ENCODE measurements at regions not wholly inside any gene's neighbourhood (a gene's known extent, or its start where the extent isn't known, plus 50 kb on each side); places are given as distances from the start of the nearest gene placed in this dataset.

- TF ChIP-seq CTCF (IDR thresholded peaks at IDR 0.05; ENCODE audit: insufficient read depth, low read depth, low read length) (no peak), EZH2 (IDR thresholded peaks at IDR 0.05; ENCODE audit: insufficient read depth, low read length) (no peak)
Observed at GRCh38 chr1:165050246-165050645, 306.3 kb downstream of the LMX1A start.
